Skeletal muscle cell (primary cell): ENCODE measurements at regions not wholly inside any gene's neighbourhood (a gene's known extent, or its start where the extent isn't known, plus 50 kb on each side); places are given as distances from the start of the nearest gene placed in this dataset.
A peak's percentile ranks its signal among the peaks of the same experiment; 100 is the strongest.
"Not testable (repeated sequence)": the region's sequence is repeated elsewhere in the genome, so short reads cannot be mapped to it uniquely, and the experiment has no call there.

Source experiments
- DNase-seq: peaks from one replicate; pipeline ENCODE4 v3.0.0-alpha.2; 2010; ENCODE audit warnings: low read depth
- H3K4me3 ChIP-seq: 2 replicates; pipeline ENCODE4 v1.5.1; 2011; ENCODE audit warnings: low read depth, mild to moderate bottlenecking, control low read depth, low read length, moderate library complexity

DNA sequence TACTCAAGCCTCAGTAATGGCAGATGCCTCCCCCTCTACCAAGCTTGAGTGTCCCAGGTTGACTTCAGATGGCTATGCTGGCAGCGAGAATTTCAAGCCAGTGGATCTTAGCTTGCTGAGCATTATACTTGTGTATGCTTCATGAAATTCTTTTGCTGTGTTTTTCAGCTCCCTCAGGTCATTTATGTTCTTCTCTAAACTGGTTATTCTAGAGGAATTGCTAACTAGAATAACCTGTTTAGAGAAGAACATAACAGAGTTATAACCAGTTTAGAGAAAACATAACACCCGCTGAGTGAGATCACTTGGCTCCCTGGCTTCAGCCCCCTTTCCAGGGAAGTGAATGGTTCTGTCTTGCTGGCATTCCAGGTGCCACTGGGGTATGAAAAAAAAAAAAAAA is 503.4 kb upstream of the MIS18BP1 start:
- DNase-seq, H3K4me3 ChIP-seq: not testable (repeated sequence)

DNA sequence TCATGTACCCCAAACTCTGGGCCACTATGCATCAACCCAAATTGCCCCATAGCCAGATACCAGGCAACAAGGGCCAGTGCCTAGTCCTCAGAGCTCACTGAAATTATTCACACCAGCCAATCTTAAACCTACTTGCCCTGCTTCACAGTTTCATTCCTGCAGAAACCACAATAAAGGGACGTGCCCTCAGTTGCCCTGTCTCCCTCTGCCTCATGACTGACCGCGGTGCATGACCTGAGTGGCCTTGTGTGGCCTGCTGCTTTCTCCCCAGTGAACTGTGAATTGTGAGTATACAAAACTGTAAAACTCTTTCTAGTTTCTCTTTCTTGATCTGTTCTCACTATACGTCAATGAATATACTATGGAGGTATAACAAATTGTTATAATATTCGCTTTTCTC is 490.9 kb upstream of the MIS18BP1 start:
- DNase-seq, result no peak
- no peak overlapping the region for H3K4me3 ChIP-seq

DNA sequence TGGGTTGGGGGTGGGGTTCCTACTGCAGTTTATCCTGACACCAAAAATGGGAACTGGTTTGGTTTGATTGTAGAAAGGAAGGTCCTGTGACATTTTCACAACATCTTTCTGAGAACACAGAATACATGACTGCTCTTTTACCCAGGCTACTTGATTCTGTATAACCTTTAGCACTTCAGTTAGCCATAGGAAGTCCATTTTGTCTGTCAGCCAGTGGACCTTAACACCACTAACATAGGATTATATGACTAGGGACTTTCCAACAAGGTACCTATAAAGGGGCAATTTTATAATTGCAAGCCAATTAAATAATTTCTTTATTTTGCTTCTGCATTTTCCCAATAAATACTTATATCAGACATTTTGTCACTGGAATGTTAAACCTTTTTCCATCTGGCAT is 489.2 kb upstream of the MIS18BP1 start:
- no peak overlapping the region for H3K4me3 ChIP-seq

DNA sequence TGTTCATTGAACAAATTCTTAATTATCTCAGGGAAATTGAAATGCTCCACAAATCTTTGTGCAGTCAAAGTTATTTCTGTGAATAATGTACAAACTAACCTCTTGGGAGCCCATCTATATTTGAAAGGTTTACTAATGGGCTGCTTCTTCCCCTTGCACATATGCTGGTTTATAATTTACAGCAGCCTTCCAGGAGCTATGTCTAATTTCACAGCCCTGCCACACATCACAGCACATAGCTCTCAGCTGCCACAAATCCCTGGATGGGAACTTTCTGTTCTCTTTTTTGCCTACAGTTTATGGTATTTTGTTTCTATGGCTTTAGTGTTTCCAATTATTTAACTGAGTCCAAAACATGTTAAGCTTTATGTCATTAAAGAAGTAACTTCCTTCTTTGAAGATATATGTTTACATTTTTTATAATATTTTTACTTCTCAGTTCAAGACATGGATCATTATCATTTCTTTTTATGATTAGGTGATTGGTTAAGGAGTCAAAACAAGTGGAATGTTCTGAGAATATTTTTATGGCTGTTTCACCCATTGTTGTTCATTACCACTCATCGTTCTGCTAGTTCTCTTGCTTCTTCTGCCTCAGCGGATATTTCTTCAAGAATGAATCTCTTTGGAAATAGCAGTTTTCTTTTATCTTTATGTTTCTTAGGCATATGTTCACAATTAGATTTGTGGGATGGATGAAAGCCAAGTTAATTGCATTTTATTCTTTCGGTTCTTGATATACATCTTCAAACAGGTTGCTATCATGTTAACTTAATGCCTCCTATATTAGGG is 475.6 kb upstream of the MIS18BP1 start:
- DNase-seq, result no peak
- no peak overlapping the region for H3K4me3 ChIP-seq

More for the DNA sequence above, 489.2 kb upstream of the MIS18BP1 start:
- no peak for DNase-seq

DNA sequence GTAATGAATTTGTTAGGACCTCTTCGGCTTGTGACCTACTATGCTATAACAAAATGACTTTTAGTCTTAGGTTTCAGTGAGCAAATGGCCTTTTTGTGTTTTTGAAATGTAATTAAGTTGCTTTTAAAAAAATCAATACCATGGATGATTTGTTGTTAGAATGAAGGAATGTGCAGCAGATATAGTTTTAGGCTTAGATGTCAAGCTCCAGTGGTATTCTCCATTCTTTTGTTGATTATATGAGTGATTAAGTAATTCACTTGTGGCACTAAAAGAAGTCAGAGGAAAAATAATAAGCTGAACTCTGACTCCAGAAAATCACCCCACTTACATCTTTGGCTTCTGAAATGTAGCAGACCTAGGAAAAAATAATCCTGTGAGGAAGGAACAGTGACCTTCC is 474.1 kb upstream of the MIS18BP1 start:
- DNase-seq, result no peak
- H3K4me3 ChIP-seq, result no peak overlapping the region

DNA sequence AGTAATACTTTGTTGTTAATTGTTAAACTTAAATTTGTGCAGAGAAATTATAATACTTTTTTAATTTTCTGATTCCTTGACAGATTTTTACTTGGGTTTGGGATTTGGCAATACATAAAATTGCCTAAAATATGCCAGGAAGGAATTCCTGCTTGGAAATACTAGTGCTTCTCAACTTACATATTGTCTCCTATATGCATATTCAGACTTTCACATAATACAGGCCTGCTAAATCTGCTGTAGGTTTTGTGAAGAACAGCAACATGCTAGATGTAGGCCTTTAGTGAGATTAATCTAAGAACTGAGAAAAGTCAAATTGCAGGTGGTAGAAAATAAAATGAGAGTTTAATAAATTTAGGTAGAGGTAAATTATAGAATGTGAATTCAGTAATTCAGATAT is 468.5 kb upstream of the MIS18BP1 start:
- no peak overlapping the region for H3K4me3 ChIP-seq
- no peak for DNase-seq

DNA sequence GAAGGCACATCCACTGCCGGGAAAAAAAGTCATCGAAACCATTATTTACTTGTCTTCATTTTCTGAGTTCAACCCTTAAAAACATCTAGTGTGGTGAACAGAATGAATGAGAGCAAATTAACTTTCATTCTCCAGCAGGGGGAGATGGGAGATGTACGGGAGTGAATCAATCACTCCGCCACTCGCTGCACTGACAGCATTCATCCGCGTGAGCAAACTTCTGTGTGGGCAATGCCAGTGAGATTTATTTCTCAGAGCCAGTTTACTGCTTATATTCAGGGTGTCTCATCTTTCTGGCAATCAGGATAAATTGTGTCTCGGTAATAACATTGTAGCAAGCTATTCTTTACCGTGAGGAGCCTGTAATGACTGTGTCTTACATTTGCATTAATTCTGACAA is 463.6 kb upstream of the MIS18BP1 start:
- DNase-seq, result no peak

DNA sequence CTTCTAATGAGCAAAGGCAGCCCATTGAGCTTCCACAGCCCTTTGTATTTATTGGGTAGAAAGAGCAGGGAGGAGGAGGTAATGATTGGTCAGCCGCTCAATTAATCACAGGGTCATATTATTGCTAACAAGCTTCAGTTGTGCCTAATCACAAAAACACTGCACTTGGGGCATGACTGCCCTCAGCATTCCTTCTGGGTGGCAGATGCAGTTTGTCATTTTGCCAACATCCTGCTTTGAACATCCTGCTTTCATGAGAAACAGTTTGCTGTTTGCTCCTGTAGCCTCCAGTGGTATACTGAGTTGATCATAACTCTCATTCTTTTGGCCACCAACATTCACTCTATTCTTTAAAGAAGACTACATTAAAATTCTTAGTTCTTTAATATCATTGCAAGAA is 462.9 kb upstream of the MIS18BP1 start:
- no peak for DNase-seq
- no peak overlapping the region for H3K4me3 ChIP-seq

More for the DNA sequence above, 463.6 kb upstream of the MIS18BP1 start:
- no peak overlapping the region for H3K4me3 ChIP-seq

DNA sequence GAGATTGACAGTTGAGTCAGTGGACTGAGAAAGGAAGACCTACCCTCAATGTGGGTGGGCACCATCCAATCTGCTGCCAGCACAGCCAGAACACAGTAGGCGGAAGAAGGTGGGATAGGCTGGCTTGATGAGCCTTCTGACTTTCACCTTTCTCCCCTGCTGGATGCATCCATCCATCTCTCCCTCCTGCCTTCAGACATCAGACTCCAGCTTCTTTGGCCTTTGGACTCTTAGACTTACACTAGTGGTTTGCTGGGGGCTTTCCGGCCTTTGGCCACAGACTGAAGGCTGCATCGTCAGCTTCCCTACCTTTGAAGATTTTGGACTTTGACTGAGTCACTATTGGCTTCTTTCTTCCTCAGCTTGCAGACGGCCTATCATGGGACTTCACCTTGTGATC is 456.5 kb upstream of the MIS18BP1 start:
- H3K4me3 ChIP-seq, result no peak overlapping the region

DNA sequence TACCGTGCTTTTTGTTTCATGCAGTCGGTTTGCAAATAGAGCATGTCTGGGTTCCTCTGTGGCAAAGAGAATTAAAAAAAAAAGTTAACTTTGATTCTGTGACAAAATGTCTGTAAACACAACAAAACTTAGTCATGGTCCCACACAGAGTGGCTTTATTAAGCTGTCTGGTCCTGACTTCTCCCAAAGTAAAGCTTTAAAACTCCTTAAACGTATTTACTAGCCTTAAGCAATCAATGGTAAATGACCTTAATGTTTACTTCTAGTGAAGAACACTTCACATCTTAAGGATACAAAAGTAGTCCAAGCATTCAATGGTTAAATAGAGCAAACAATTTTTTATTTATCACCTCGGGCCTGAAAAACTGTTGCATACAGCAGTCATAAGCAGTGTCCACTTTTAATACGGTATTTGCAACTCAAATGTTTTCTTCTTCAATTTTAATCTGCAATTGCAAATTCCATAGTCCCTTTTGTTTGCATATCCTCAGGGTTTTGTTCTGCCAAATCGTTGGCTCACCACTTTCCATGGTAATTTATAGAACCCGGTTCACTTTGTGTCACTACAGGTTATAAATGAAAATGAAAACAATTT is 453.0 kb upstream of the MIS18BP1 start:
- H3K4me3 ChIP-seq, result no peak overlapping the region
- DNase-seq, result no peak

More for the DNA sequence above, 456.5 kb upstream of the MIS18BP1 start:
- DNase-seq, result no peak

DNA sequence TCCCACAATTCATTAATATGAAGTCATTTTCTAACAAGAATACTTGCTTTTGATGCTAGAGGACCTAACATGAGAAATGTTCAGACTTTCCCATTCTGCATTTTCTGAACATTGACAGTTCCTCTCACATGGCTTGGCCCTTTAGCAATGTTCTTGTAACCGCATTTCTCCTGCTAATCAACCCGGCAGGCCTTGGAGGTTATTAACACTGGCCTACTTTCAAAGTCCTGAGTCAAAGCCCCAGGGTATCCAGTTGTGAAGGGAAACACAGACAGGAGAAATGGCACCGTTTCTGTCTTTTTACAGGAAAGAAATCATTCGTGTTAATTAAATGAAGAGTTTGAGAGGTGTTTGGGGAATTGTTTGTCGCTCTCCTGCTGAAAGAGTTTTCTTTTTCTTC is 446.5 kb upstream of the MIS18BP1 start:
- no peak for DNase-seq
- no peak overlapping the region for H3K4me3 ChIP-seq

DNA sequence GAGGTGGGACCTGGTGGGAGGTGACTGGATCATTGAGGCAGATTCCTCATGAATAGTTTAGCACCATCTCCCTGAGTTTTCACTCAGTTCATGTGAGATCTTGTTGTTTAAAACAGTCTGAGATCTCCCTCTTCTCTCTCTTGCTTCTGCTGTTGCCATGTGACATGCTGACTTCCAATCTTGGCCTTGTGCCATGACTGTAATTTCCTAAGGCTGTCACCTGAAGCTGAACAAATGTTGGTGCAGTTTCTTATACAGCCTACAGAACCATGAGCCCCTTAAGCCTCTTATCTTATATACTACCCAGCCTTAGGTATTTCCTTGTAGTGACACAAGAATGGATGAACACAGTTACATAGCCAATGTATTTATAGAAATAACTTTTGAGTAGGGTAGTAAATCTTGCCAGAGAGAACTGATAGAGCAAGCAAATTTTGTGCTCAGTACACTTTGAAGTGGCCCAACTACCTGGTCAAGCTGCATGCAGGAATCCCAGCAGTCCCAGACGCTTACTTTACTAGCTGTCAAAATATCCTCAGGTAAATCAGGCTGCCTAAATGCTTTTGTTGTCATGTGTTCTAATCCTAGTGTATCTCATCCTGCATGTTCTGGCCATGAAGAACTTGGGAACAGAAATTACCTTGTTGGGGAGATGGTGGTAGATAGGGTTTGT is 445.6 kb upstream of the MIS18BP1 start:
- no peak overlapping the region for H3K4me3 ChIP-seq
- DNase-seq, result no peak

DNA sequence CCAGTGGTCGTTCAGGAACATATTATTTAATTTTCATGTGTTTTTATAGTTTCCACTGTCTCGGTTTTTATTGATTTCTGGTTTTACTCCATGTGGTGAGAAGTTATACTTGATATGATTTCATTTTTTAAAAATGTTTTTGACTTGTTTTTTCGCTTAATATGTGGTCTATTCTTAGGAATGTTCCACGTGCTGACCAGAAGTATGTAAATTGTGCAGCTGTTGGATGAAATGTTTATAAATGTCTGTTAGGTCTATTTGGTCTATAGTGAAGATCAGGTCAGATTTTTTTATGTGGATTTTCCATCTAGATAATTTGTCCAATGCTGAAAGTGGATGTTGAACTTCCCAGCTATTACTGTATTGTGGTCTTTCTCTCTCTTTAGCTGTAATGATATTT is 433.8 kb upstream of the MIS18BP1 start:
- no peak for DNase-seq
- no peak overlapping the region for H3K4me3 ChIP-seq

DNA sequence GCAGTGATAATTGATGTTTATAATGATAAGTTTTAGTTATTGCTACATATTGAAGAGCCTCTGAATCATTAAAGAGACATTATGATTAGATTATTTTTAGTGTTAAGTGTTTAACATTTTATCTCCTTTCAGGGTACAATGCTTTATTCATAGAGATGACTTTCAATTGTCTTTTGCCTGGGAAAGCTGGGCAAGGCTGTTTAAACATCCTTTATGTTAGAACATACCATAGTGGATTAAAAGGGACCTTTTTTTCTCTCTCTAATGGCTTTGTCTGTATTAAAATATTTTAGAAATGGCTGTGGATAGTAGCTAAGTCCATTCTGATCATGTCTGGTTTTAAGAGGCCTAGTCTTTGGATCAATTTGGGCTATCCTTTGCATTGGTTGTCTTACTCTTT is 427.5 kb upstream of the MIS18BP1 start:
- H3K4me3 ChIP-seq, result no peak overlapping the region
- no peak for DNase-seq

DNA sequence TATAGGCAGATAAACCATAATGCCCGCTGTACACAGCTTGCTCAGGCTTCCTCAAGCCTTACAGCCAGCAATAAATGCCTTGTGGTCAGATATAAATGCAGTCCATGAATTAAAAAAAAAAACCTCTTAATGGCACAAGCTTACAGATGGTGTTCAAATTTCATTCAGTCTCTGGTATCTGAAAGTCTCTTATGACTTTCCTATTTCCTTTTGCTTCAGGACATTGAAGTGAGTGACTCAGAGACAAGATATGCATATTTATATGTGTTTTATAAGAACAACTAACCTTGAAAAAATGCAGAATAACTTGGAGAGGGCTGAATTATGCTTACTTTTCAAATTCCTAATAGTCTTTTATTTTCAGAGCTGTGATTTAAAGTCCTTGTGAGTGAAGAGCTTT is 426.9 kb upstream of the MIS18BP1 start:
- peak; percentile 63 for DNase-seq
- H3K4me3 ChIP-seq, result no peak overlapping the region

DNA sequence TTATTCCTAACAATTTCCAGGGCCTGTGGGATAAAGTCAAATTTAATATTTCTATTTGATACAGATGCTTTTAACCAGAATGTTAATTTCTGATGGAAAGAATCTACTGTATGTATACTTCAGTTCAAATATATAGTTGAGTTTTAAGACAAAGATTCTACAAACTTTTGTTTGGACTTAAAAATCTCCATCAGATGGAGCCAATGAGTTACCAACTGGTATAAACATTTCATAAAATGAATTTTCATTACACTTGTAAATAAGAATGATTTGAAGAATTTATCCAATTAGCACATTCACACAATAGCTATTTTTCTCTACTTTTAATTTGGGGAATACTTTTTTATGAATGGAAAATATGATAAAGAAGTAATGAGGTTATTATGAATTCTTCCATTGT is 425.2 kb upstream of the MIS18BP1 start:
- no peak overlapping the region for H3K4me3 ChIP-seq
- no peak for DNase-seq

DNA sequence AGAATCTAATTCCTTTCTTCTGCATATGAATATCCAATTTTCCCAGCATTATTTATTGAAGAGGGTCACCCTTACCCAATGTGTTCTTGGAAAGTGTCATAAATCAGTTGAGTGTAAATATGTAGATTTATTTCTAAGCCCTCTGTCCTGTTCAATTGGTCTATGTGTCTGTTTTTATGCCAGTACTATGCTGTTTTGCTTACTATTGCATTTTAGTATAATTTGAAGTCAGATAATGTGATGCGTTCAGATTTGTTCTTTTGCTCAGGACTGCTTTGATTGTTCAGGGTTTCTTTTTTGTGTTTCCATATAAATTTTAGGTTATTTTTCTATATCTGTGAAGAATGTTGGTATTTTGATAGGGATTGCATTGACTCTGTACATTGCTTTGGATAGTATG is 420.4 kb upstream of the MIS18BP1 start:
- no peak overlapping the region for H3K4me3 ChIP-seq

DNA sequence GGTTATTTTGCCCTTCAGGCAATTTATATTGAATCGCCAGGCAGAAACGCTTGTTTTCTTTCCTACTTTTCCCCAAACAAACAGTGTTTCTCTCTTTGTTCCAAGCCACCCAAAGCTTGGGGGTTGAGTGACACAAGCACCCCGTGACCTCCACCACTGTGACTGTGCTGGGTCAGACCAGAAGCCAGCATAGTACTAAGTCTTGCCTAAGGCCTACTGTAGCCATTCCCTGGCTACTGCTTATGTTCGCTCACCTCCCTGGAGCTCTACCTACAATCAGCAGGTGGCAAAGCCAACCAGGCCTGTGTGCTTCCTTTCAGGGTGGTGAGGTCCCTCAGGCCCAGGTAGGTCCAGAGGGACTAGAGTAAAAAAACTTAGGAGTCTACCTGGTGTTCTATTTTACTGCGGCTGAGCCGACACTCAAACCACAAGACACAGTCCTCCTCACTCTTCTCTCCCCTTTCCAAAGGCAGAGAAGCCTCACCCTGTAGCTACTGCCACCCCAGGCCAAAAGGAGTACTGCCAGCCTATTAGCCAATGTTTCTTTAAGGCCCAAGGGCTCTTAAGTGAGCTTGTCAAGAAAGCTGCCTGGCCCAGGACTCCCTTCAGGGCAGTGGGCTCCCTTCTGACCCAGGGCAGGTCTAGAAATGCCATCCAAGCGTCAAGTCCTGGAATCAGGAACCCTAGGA is 411.8 kb upstream of the MIS18BP1 start:
- H3K4me3 ChIP-seq, result no peak overlapping the region

More for the DNA sequence above, 420.4 kb upstream of the MIS18BP1 start:
- no peak for DNase-seq

DNA sequence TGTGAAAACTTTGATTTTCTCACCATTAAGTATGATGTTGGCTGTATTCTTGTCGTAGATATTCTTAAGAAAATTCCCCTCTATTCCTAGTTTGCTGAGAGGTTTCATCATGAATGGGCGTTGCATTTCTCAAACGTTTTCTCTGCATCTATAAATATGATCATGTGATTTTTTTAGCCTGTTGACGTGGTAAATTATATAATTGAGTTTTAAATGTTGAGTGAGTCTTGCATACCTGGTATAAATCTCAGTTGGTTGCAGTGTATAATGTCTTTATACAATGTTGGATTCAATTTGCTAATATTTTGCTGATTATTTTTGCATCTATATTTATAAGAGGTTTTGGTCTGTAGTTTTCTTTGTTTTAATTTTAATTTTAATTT is 405.9 kb upstream of the MIS18BP1 start:
- DNase-seq, result no peak
- H3K4me3 ChIP-seq, result no peak overlapping the region

More for the DNA sequence above, 411.8 kb upstream of the MIS18BP1 start:
- DNase-seq, result no peak

DNA sequence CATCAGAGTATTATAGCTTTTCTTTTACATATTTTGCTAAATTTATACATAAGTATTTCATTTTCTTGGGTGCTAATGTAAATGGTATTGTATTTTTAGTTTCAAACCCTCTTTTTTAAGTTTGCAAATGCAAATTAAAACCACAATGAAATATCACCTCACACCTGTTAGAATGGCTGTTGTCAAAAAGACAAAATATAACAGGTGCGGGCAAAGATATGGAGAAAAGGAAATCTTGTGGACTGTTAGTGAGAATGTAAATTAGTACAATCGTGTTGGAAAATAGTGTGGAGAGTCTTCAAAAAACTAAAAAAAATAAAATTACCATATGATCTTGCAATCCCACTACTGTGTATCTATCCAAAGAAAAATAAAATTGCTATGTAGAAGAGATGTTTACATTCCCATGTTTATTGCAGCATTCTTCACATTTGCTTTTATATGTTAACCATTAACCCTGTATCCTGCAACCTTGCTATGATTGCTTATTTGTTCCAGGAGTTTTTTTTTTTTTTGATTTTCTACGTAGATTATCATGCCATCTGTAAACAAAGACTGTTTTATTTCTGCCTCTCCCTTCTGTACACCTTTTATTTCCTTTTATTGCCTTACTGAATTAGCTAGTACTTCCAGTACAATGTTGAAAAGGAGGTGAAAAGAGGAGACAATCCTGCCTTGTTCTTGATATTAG is 405.4 kb upstream of the MIS18BP1 start:
- H3K4me3 ChIP-seq, result no peak overlapping the region
- DNase-seq, result no peak
